Endothelial cell of umbilical vein (primary cell): ENCODE measurements at regions not wholly inside any gene's neighbourhood (a gene's known extent, or its start where the extent isn't known, plus 50 kb on each side); places are given as distances from the start of the nearest gene placed in this dataset.

ENCODE experiments used
- BruUV-seq: library from RNA; stranded (reverse); fragments of 400-500 nt; replicated peaks from 2 replicates; lab custom pipeline; 2021; lab: Mats Ljungman, UMichigan
- CTCF ChIA-PET: fragments of 300-600, 350-600 bp; sonication (Branson Sonifier 250); formaldehyde crosslinking; loops from one replicate; lab custom pipeline; 2021; ENCODE audit warnings: antibody characterized with exemption, inconsistent platforms; lab: Charles Lee
- POLR2A ChIA-PET: fragments of 300-600, 350-600 bp; sonication (Branson Sonifier 250); formaldehyde crosslinking; loops from one replicate; lab custom pipeline; 2021; ENCODE audit warnings: antibody characterized with exemption, inconsistent platforms; lab: Charles Lee
- DNase-seq: peaks from one replicate; pipeline ENCODE4 v3.0.0-alpha.2; 2011; ENCODE audit warnings: low read depth, low spot score
- FAIRE-seq: peaks from 2 replicates; lab custom pipeline; 2011; peaks lifted over from hg19 to GRCh38; lab: Jason Lieb, UNC
- H2AFZ ChIP-seq: 2 replicates; pipeline ENCODE4 v1.6.0; 2012; ENCODE audit warnings: low read depth, low read length, control low read depth, inconsistent platforms
- H3K27ac ChIP-seq: 2 replicates; pipeline ENCODE4 v1.5.1; 2011; ENCODE audit warnings: low read depth, mild to moderate bottlenecking, control low read depth, low read length, moderate library complexity; ENCODE audit not compliant: insufficient read depth
- H3K27me3 ChIP-seq, 2 experiments: 2 replicates each; pipeline versions ENCODE4 v1.6.0 to v1.6.1; 2011; ENCODE audit warnings: low read length in 2 of 2, mixed read lengths in 1 of 2; ENCODE audit not compliant: control insufficient read depth in 2 of 2, insufficient read depth in 2 of 2
- H3K36me3 ChIP-seq, 2 experiments: 2 replicates in 1 of 2; 3 replicates in 1 of 2; pipeline ENCODE4 v1.5.1; 2011; ENCODE audit warnings: low read length in 2 of 2, mild to moderate bottlenecking in 1 of 2, moderate library complexity in 1 of 2; ENCODE audit not compliant: control insufficient read depth in 2 of 2, insufficient read depth in 2 of 2; ENCODE audit errors: extremely low read depth in 1 of 2
- H3K4me1 ChIP-seq: 3 replicates; pipeline ENCODE4 v1.5.1; 2011; ENCODE audit warnings: mild to moderate bottlenecking, low read length; ENCODE audit not compliant: control insufficient read depth, insufficient read depth; ENCODE audit errors: extremely low read depth
- H3K4me2 ChIP-seq: 2 replicates; pipeline ENCODE4 v1.6.1; 2011; ENCODE audit warnings: low read length, control low read depth, mixed read lengths; ENCODE audit not compliant: insufficient read depth
- H3K4me3 ChIP-seq, 3 experiments: fragments of 200-600 bp in 1 of 3; sonication (generic), shearing (Covaris generic) in 1 of 3; replicated peaks in 1 of 3; 2 replicates each; pipeline ENCODE4 v1.5.1; 2011 to 2016; ENCODE audit warnings: control low read depth in 3 of 3, low read length in 3 of 3, mild to moderate bottlenecking in 2 of 3, inconsistent platforms in 1 of 3, low read depth in 1 of 3, moderate library complexity in 1 of 3; ENCODE audit not compliant: insufficient read depth in 1 of 3
- H3K79me2 ChIP-seq: 2 replicates; pipeline ENCODE4 v1.6.0; 2012; ENCODE audit warnings: low read length, inconsistent platforms; ENCODE audit not compliant: control insufficient read depth, insufficient read depth
- H3K9ac ChIP-seq: replicated peaks from 2 replicates; pipeline ENCODE3; 2011; ENCODE audit warnings: low read length, control low read depth; ENCODE audit not compliant: insufficient read depth; ENCODE audit errors: extremely low read depth
- H3K9me1 ChIP-seq: replicated peaks from 3 replicates; pipeline ENCODE4 v1.6.0; 2011; ENCODE audit warnings: mild to moderate bottlenecking, low read length; ENCODE audit not compliant: control insufficient read depth, insufficient read depth; ENCODE audit errors: extremely low read depth
- H3K9me3 ChIP-seq: replicated peaks from 2 replicates; pipeline ENCODE4 v1.5.1; 2012; ENCODE audit warnings: low read length, inconsistent platforms; ENCODE audit not compliant: control insufficient read depth, insufficient read depth
- H4K20me1 ChIP-seq: replicated peaks from 2 replicates; pipeline ENCODE3; 2011; ENCODE audit warnings: mild to moderate bottlenecking, low read length; ENCODE audit not compliant: control insufficient read depth, insufficient read depth; ENCODE audit errors: extremely low read depth
- EZH2 ChIP-seq: IDR thresholded peaks from 2 replicates; pipeline ENCODE4 v1.6.1; 2012; ENCODE audit warnings: borderline replicate concordance, low read depth, mild to moderate bottlenecking, moderate library complexity, low read length, inconsistent platforms; ENCODE audit not compliant: severe bottlenecking
- FOS ChIP-seq: IDR thresholded peaks from 2 replicates; pipeline ENCODE4 v1.6.1; 2011; ENCODE audit warnings: mild to moderate bottlenecking, low read length, moderate library complexity, borderline replicate concordance; ENCODE audit not compliant: insufficient read depth
- GATA2 ChIP-seq: IDR thresholded peaks from 2 replicates; pipeline ENCODE4 v1.7.0; 2011; ENCODE audit warnings: low read depth, mild to moderate bottlenecking, moderate library complexity, mixed read lengths, low read length; ENCODE audit not compliant: insufficient read length, insufficient read depth
- JUN ChIP-seq: IDR thresholded peaks from 2 replicates; pipeline ENCODE4 v1.6.1; 2011; ENCODE audit warnings: borderline replicate concordance, low read depth; ENCODE audit not compliant: insufficient read length, insufficient read depth
- MAX ChIP-seq: IDR thresholded peaks from 2 replicates; pipeline ENCODE4 v1.6.1; 2011; ENCODE audit not compliant: insufficient read depth, insufficient read length
- POLR2A ChIP-seq: IDR thresholded peaks from 2 replicates; pipeline ENCODE4 v1.6.1; 2012; ENCODE audit warnings: low read depth, mild to moderate bottlenecking, control low read depth, low read length
- POLR2AphosphoS5 ChIP-seq: IDR thresholded peaks from 2 replicates; pipeline ENCODE4 v1.6.1; 2012; ENCODE audit warnings: low read depth, mild to moderate bottlenecking, control low read depth, low read length, moderate library complexity; ENCODE audit not compliant: insufficient read depth
- dilution Hi-C: fragments of 300-500 bp; cut with MboI; formaldehyde crosslinking; loops from one replicate; pipeline ENCODE4 v1.15.0; 2019; ENCODE audit warnings: low sequenced_read_pairs; ENCODE audit not compliant: extremely low pct_ligation_motif_present
- intact Hi-C: fragments of 100-400 bp; cut with micrococcal nuclease; formaldehyde crosslinking; loops from one replicate; pipeline ENCODE4 v1.10.0; 2022

- Histone ChIP-seq H3K27ac (no peak overlapping the region), H4K20me1 (no peaks in the 10 kb centered on the region), H3K27me3 (no peaks in the 10 kb centered on the region), H3K36me3 (no peaks in the 10 kb centered on the region), H3K4me3 (no peak overlapping the region), H3K4me1 (no peaks in the 10 kb centered on the region), H2AFZ (no peak overlapping the region), H3K9ac (no peak overlapping the region), H3K79me2 (no peaks in the 10 kb centered on the region), H3K4me2 (no peak overlapping the region), H3K9me1 (no peaks in the 10 kb centered on the region), H3K9me3 (no peaks in the 10 kb centered on the region)
- POLR2A ChIA-PET = no interaction called here
- no TSS peak for BruUV-seq
- DNase-seq = no peak
- CTCF ChIA-PET = no interaction called here
- no peak for FAIRE-seq
- TF ChIP-seq POLR2AphosphoS5 = no peak
- no peak for TF ChIP-seq JUN
- no peak for TF ChIP-seq GATA2
- TF ChIP-seq FOS = no peak
- TF ChIP-seq POLR2A = no peak
- TF ChIP-seq EZH2 = no peak
- intact Hi-C loops (no loop called here), dilution Hi-C loops (no loop called here)
These were observed 178.1 kb upstream of the CPEB2 start for GRCh38 chr4:14824189-14824588.

DNA sequence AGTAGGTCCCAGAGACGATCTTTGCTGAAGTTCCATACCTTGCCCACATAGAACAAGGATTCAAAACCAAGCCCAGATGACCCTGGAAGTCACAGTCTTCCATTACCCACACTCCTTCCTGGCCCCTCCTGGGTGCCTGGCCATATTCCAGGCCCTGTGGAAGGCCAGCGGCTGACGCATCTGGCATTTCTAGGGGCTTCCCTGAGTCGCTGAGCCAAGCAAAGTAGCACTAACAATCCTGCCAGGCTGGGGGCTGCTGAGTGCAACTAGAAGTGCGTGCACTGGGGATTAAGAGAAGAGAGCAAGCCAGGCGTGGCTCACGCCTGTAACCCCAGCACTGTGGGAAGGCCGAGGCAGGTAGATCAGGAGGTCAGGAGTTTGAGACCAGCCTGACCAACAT is 175.2 kb upstream of the CPEB2 start:
- dilution Hi-C loops (no loop called here), intact Hi-C loops (no loop called here)
- H3K36me3 ChIP-seq = no peaks in the 10 kb centered on the region
- no peak overlapping the region for H3K4me3 ChIP-seq
- DNase-seq (no peak), FAIRE-seq (no peak)
- H3K27me3 ChIP-seq = no peaks in the 10 kb centered on the region
- H4K20me1 ChIP-seq = no peaks in the 10 kb centered on the region
- BruUV-seq = no TSS peak
- no peak overlapping the region for H3K4me2 ChIP-seq
- CTCF ChIA-PET = no interaction called here
- no peaks in the 10 kb centered on the region for H3K9me3 ChIP-seq
- H3K4me1 ChIP-seq = no peaks in the 10 kb centered on the region
- H2AFZ ChIP-seq = no peak overlapping the region
- H3K9ac ChIP-seq = no peak overlapping the region
- no peak for TF ChIP-seq MAX
- no peaks in the 10 kb centered on the region for H3K79me2 ChIP-seq
- H3K27ac ChIP-seq = no peak overlapping the region
- POLR2A ChIA-PET = no interaction called here
- H3K9me1 ChIP-seq = no peaks in the 10 kb centered on the region
